SU-DHL-6 (cell line): ENCODE measurements at regions not wholly inside any gene's neighbourhood (a gene's known extent, or its start where the extent isn't known, plus 50 kb on each side); places are given as distances from the start of the nearest gene placed in this dataset.

Experiments used
- H2AFZ ChIP-seq: fragments of 200-600 bp; sonication (generic); 2 replicates; pipeline ENCODE4 v1.6.1; 2014; ENCODE audit warnings: low read depth, mild to moderate bottlenecking, moderate library complexity, mixed read lengths, antibody characterized with exemption, low read length; ENCODE audit not compliant: severe bottlenecking
- H3F3A ChIP-seq: fragments of 200-600 bp; shearing (Covaris generic); 2 replicates; pipeline ENCODE4 v1.6.0; 2016; ENCODE audit warnings: antibody characterized with exemption, mild to moderate bottlenecking; ENCODE audit not compliant: insufficient read depth
- H3K27ac ChIP-seq: fragments of 200-600 bp; sonication (generic); 2 replicates; pipeline ENCODE4 v1.5.1; 2016; ENCODE audit warnings: low read depth, mild to moderate bottlenecking, low read length, moderate library complexity, mixed read lengths
- H3K27me3 ChIP-seq: fragments of 200-600 bp; sonication (generic), shearing (Covaris generic); 2 replicates; pipeline ENCODE4 v1.6.0; 2014; ENCODE audit warnings: mild to moderate bottlenecking, low read length
- H3K36me3 ChIP-seq: fragments of 200-600 bp; sonication (generic); 2 replicates; pipeline ENCODE4 v1.6.1; 2014; ENCODE audit warnings: mild to moderate bottlenecking, low read length, mixed read lengths
- H3K4me2 ChIP-seq: fragments of 300-600, 200-600 bp; shearing (Covaris generic), sonication (generic); 2 replicates; pipeline ENCODE4 v1.6.0; 2014; ENCODE audit warnings: low read length, low read depth, mild to moderate bottlenecking; ENCODE audit not compliant: poor library complexity, severe bottlenecking
- H3K4me3 ChIP-seq: fragments of 200-600 bp; sonication (generic); 2 replicates; pipeline ENCODE4 v1.5.1; 2014; ENCODE audit warnings: antibody characterized with exemption, low read length, mild to moderate bottlenecking, mixed read lengths; ENCODE audit not compliant: insufficient read depth, poor library complexity, severe bottlenecking
- H3K79me2 ChIP-seq: fragments of 200-600 bp; sonication (generic); 2 replicates; pipeline ENCODE4 v1.6.1; 2014; ENCODE audit warnings: mild to moderate bottlenecking, low read length, moderate library complexity; ENCODE audit not compliant: insufficient read depth
- H3K9ac ChIP-seq: fragments of 200-600 bp; sonication (generic); 2 replicates; pipeline ENCODE4 v1.7.0; 2014; ENCODE audit warnings: mild to moderate bottlenecking, low read length
- H3K9me2 ChIP-seq: fragments of 200-600 bp; sonication (generic); replicated peaks from 2 replicates; pipeline ENCODE4 v1.6.1; 2014; ENCODE audit warnings: low read length; ENCODE audit not compliant: insufficient read depth
- H3K9me3 ChIP-seq: fragments of 200-600 bp; sonication (generic); 2 replicates; pipeline ENCODE4 v1.6.1; 2014; ENCODE audit warnings: low read length, mixed read lengths; ENCODE audit not compliant: insufficient read depth
- H4K20me1 ChIP-seq: fragments of 200-600 bp; sonication (generic); 2 replicates; pipeline ENCODE4 v1.6.1; 2014; ENCODE audit warnings: low read depth, mild to moderate bottlenecking, antibody characterized with exemption, low read length, moderate library complexity, mixed read lengths
- EZH2phosphoT487 ChIP-seq: fragments of 200-600 bp; sonication (generic), shearing (Covaris generic); conservative IDR thresholded peaks from 2 replicates; pipeline ENCODE4 v1.6.1; 2018; ENCODE audit warnings: mild to moderate bottlenecking, antibody characterized with exemption, low read length, moderate library complexity, mixed read lengths
- TF ChIP-seq, protein P1 (sequence below): fragments of 200-600 bp; sonication (generic); IDR thresholded peaks from one replicate; pipeline ENCODE4 v1.5.1; 2017; ENCODE audit warnings: antibody characterized with exemption, mild to moderate bottlenecking, low read length, moderate library complexity; ENCODE audit not compliant: insufficient read depth, poor library complexity, severe bottlenecking

DNA sequence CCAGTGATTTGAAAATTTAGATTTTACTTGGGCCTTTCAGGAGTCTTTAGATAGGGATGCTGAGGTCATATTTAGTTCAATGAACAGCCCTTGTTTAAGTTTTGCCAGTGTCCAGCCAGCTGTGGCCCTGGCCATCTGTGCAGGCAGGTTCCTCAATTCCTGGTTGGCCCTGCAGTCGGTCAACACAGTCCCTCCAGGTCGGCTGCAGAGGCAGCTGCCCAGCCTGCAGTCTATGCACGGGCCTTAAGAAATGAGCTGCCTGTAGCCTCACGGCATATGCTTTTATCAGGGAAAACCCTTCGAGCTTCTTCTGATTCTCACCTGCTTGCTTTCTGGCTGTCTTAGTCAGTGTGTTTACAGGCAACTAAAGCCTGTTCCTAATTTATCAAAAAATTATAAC, 199.2 kb upstream of the TPM1 start:
- no peak for TF ChIP-seq EZH2phosphoT487
- TF ChIP-seq, protein P1, sequence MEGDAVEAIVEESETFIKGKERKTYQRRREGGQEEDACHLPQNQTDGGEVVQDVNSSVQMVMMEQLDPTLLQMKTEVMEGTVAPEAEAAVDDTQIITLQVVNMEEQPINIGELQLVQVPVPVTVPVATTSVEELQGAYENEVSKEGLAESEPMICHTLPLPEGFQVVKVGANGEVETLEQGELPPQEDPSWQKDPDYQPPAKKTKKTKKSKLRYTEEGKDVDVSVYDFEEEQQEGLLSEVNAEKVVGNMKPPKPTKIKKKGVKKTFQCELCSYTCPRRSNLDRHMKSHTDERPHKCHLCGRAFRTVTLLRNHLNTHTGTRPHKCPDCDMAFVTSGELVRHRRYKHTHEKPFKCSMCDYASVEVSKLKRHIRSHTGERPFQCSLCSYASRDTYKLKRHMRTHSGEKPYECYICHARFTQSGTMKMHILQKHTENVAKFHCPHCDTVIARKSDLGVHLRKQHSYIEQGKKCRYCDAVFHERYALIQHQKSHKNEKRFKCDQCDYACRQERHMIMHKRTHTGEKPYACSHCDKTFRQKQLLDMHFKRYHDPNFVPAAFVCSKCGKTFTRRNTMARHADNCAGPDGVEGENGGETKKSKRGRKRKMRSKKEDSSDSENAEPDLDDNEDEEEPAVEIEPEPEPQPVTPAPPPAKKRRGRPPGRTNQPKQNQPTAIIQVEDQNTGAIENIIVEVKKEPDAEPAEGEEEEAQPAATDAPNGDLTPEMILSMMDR: no peak
- no peak overlapping the region for H2AFZ ChIP-seq
- no peaks in the 10 kb centered on the region for H3K9me2 ChIP-seq
- no peak overlapping the region for H3K9ac ChIP-seq
- H3K4me3 ChIP-seq: no peak overlapping the region
- H3K27ac ChIP-seq: no peak overlapping the region
- H3K27me3 ChIP-seq: no peaks in the 10 kb centered on the region
- H4K20me1 ChIP-seq: no peaks in the 10 kb centered on the region
- H3K4me2 ChIP-seq: no peak overlapping the region
- H3K9me3 ChIP-seq: no peaks in the 10 kb centered on the region
- H3K36me3 ChIP-seq: no peaks in the 10 kb centered on the region
- no peaks in the 10 kb centered on the region for H3F3A ChIP-seq
- no peaks in the 10 kb centered on the region for H3K79me2 ChIP-seq

DNA sequence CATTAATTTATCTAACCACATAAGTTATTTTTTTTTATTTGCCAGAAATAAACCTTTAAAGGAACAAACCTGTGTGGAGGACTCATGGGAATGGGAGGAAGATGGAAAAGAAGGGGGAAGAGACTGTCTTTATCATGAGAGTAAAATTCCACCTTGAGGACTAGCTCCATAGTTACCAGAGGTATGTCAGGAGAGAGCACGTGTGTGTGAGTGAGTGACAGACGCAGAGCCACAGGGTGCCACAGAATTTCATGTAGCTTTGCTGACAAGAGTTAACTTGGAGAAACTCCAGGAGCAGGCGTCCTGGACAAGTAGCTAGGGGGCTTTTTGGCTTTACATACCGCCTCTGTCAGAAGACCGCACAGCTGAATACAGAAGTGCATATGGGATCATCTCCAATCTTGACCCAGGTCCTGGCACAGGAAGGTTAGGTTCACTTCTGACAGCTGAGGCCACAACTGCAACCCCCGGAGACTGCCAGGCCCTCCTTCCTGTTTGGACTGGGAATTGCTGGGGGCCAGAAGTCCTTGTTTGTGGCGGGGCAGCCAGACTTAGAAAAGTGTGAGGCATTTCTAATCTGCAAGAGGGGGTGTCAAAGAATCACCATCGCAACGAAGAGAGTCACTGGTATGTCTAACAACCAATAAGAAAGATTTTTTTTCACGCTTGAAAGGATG, 197.8 kb upstream of the TPM1 start:
- no peaks in the 10 kb centered on the region for H3K36me3 ChIP-seq
- no peak overlapping the region for H3K4me2 ChIP-seq
- H3K9ac ChIP-seq: no peak overlapping the region
- no peaks in the 10 kb centered on the region for H3K9me3 ChIP-seq
- no peaks in the 10 kb centered on the region for H3K79me2 ChIP-seq
- H4K20me1 ChIP-seq: no peaks in the 10 kb centered on the region
- H3K27me3 ChIP-seq: no peaks in the 10 kb centered on the region
- no peak overlapping the region for H3K4me3 ChIP-seq
- no peak overlapping the region for H2AFZ ChIP-seq
- no peaks in the 10 kb centered on the region for H3K9me2 ChIP-seq
- TF ChIP-seq EZH2phosphoT487: no peak
- TF ChIP-seq, protein P1: no peak
- no peaks in the 10 kb centered on the region for H3F3A ChIP-seq
- no peak overlapping the region for H3K27ac ChIP-seq

DNA sequence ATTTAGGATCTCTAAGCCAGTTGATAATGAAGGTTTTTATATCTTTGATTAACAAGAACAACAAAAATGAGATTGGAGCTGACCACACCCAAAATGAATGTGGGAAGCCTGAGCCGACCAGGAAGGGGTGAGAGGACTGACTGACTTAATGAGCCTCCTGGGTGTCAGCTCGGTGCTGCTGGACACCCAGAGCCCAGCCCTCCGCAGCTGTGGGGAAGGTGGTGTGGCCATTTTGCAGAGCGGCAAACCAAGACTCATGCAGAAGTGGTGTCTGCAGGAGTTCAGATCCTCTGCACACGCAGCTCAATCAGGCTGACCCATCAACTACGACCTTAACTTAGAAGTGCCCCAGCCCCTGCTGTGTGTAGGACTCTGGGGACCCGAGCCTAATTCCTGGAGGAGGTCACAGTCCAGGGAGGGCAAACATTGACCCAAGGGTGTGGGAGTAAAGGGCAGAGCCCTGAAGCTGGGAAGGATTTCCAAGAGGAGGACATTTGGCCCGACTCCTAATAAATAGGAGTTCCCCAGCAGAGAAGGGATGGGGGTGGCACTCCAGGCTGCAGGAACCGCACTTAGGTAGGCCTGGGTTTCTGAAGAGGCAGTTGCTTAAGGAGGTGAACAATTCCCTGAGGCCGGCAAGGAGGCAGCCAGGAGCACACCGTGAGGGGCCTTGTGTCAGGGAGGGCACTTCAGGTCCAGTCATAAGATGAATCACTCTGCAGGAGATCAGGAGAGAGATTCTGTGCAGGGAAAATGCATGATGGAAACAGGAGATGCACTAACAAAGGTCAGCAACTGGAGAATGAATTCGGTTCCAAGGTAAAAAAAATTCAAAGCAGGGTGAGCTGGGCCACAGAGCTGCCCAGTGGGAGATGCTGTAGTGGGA, 197.1 kb upstream of the TPM1 start:
- no peaks in the 10 kb centered on the region for H4K20me1 ChIP-seq
- no peak overlapping the region for H2AFZ ChIP-seq
- H3K79me2 ChIP-seq: no peaks in the 10 kb centered on the region
- H3K4me3 ChIP-seq: no peak overlapping the region
- H3K27me3 ChIP-seq: no peaks in the 10 kb centered on the region
- no peak overlapping the region for H3K9ac ChIP-seq
- TF ChIP-seq EZH2phosphoT487: no peak
- TF ChIP-seq, protein P1: no peak
- no peaks in the 10 kb centered on the region for H3K9me2 ChIP-seq
- H3K9me3 ChIP-seq: no peaks in the 10 kb centered on the region
- H3K4me2 ChIP-seq: no peak overlapping the region
- no peaks in the 10 kb centered on the region for H3F3A ChIP-seq
- H3K27ac ChIP-seq: no peak overlapping the region
- no peaks in the 10 kb centered on the region for H3K36me3 ChIP-seq
